ENCODE measurements at regions not wholly inside any gene's neighbourhood (a gene's known extent, or its start where the extent isn't known, plus 50 kb on each side); places are given as distances from the start of the nearest gene placed in this dataset.

DNA sequence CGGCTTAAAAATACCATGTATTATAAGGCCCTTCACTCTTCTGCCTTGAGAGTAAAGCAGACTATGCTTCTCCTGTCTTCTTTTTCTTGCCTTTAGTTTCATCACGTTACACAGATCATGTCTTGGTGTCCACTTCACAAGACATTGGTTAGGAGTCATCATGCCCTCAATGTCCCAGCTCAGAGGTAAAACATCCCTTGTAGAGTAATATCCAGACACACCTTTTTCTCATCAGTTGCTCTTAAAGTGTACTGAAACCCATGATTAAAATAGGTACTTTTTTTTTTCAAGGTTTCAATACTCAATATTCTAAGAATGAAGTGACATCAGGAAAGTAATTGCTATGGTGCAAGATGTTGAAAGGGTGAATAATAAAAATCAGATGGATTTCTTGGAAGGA, 267.8 kb downstream of the PMP22 start:
- Histone ChIP-seq H3K9me2 (ENCODE audit: insufficient read depth, low read length) (no peaks in the 10 kb centered on the region), H3K9me3 (ENCODE audit: low read length) (no peaks in the 10 kb centered on the region), H3K27me3 (ENCODE audit: insufficient read depth, low read depth, low read length) (no peaks in the 10 kb centered on the region), H3K4me3 (ENCODE audit: low read length) (no peak overlapping the region), H3K36me3 (ENCODE audit: insufficient read depth, low read length) (no peaks in the 10 kb centered on the region), H3K79me2 (replicated peaks; ENCODE audit: insufficient read depth, low read length) (no peaks in the 10 kb centered on the region), H3K4me2 (ENCODE audit: low read length) (no peak overlapping the region), H4K20me1 (ENCODE audit: insufficient read depth) (no peaks in the 10 kb centered on the region), H3K27ac (ENCODE audit: low read length) (no peak overlapping the region), H3K9ac (ENCODE audit: low read length) (no peak overlapping the region), H3F3A (ENCODE audit: insufficient read depth, low read length, poor library complexity, severe bottlenecking) (no peaks in the 10 kb centered on the region), H2AFZ (ENCODE audit: low read depth, low read length) (no peak overlapping the region)
- TF ChIP-seq, protein P1, sequence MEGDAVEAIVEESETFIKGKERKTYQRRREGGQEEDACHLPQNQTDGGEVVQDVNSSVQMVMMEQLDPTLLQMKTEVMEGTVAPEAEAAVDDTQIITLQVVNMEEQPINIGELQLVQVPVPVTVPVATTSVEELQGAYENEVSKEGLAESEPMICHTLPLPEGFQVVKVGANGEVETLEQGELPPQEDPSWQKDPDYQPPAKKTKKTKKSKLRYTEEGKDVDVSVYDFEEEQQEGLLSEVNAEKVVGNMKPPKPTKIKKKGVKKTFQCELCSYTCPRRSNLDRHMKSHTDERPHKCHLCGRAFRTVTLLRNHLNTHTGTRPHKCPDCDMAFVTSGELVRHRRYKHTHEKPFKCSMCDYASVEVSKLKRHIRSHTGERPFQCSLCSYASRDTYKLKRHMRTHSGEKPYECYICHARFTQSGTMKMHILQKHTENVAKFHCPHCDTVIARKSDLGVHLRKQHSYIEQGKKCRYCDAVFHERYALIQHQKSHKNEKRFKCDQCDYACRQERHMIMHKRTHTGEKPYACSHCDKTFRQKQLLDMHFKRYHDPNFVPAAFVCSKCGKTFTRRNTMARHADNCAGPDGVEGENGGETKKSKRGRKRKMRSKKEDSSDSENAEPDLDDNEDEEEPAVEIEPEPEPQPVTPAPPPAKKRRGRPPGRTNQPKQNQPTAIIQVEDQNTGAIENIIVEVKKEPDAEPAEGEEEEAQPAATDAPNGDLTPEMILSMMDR (IDR thresholded peaks at IDR 0.05; ENCODE audit: poor library complexity, severe bottlenecking): no peak
- TF ChIP-seq, protein P2, sequence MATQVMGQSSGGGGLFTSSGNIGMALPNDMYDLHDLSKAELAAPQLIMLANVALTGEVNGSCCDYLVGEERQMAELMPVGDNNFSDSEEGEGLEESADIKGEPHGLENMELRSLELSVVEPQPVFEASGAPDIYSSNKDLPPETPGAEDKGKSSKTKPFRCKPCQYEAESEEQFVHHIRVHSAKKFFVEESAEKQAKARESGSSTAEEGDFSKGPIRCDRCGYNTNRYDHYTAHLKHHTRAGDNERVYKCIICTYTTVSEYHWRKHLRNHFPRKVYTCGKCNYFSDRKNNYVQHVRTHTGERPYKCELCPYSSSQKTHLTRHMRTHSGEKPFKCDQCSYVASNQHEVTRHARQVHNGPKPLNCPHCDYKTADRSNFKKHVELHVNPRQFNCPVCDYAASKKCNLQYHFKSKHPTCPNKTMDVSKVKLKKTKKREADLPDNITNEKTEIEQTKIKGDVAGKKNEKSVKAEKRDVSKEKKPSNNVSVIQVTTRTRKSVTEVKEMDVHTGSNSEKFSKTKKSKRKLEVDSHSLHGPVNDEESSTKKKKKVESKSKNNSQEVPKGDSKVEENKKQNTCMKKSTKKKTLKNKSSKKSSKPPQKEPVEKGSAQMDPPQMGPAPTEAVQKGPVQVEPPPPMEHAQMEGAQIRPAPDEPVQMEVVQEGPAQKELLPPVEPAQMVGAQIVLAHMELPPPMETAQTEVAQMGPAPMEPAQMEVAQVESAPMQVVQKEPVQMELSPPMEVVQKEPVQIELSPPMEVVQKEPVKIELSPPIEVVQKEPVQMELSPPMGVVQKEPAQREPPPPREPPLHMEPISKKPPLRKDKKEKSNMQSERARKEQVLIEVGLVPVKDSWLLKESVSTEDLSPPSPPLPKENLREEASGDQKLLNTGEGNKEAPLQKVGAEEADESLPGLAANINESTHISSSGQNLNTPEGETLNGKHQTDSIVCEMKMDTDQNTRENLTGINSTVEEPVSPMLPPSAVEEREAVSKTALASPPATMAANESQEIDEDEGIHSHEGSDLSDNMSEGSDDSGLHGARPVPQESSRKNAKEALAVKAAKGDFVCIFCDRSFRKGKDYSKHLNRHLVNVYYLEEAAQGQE (IDR thresholded peaks at IDR 0.05; ENCODE audit: borderline replicate concordance): no peak
- TF ChIP-seq RAD21 (conservative IDR thresholded peaks at IDR 0.05): no peak
- no peak for TF ChIP-seq MXI1 (conservative IDR thresholded peaks at IDR 0.05; ENCODE audit: poor library complexity, severe bottlenecking)
- TF ChIP-seq EZH2 (IDR thresholded peaks at IDR 0.05; ENCODE audit: borderline replicate concordance, insufficient read depth, low read length, poor library complexity, severe bottlenecking): no peak
- no peak for TF ChIP-seq EP300 (conservative IDR thresholded peaks at IDR 0.05; ENCODE audit: poor library complexity, severe bottlenecking)
- no peak for TF ChIP-seq SMC3 (conservative IDR thresholded peaks at IDR 0.05; ENCODE audit: poor library complexity)
- TF ChIP-seq POLR2AphosphoS5 (IDR thresholded peaks at IDR 0.05): no peak
- TF ChIP-seq TAF1 (IDR thresholded peaks at IDR 0.05; ENCODE audit: low read depth): no peak

DNA sequence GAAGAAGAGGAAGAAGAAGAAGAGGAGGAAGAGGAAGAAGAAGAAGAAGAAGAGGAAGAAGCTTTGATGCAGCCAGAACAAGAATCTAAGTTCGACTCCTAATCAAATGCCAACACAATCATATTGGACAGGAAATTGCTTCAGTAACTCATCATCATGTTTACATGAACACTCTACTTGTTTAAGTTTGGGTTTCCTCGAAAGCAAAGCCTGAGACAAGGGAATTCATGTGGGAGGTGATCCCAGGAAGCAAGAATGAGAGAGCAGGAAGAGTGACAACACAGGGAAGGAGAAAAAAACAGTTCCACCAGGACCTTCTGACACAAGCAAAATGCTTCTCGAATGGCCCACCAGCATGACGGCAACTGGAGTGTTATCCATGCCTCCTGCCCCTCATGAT, 279.0 kb downstream of the PMP22 start:
- Histone ChIP-seq H3K27me3 (ENCODE audit: insufficient read depth, low read depth, low read length) (no peaks in the 10 kb centered on the region), H4K20me1 (ENCODE audit: insufficient read depth) (no peaks in the 10 kb centered on the region), H3K4me2 (ENCODE audit: low read length) (no peak overlapping the region), H3K36me3 (ENCODE audit: insufficient read depth, low read length) (no peaks in the 10 kb centered on the region), H3F3A (ENCODE audit: insufficient read depth, low read length, poor library complexity, severe bottlenecking) (no peaks in the 10 kb centered on the region), H3K79me2 (replicated peaks; ENCODE audit: insufficient read depth, low read length) (no peaks in the 10 kb centered on the region), H2AFZ (ENCODE audit: low read depth, low read length) (no peak overlapping the region), H3K27ac (ENCODE audit: low read length) (no peak overlapping the region), H3K4me3 (ENCODE audit: low read length) (no peak overlapping the region), H3K9ac (ENCODE audit: low read length) (no peak overlapping the region), H3K9me3 (ENCODE audit: low read length) (no peaks in the 10 kb centered on the region), H3K9me2 (ENCODE audit: insufficient read depth, low read length) (no peaks in the 10 kb centered on the region)
- TF ChIP-seq EZH2 (IDR thresholded peaks at IDR 0.05; ENCODE audit: borderline replicate concordance, insufficient read depth, low read length, poor library complexity, severe bottlenecking): no peak
- TF ChIP-seq SMC3 (conservative IDR thresholded peaks at IDR 0.05; ENCODE audit: poor library complexity): no peak
- no peak for TF ChIP-seq RAD21 (conservative IDR thresholded peaks at IDR 0.05)
- no peak for TF ChIP-seq TAF1 (IDR thresholded peaks at IDR 0.05; ENCODE audit: low read depth)
- TF ChIP-seq MXI1 (conservative IDR thresholded peaks at IDR 0.05; ENCODE audit: poor library complexity, severe bottlenecking): no peak
- TF ChIP-seq POLR2AphosphoS5 (IDR thresholded peaks at IDR 0.05): no peak
- no peak for TF ChIP-seq EP300 (conservative IDR thresholded peaks at IDR 0.05; ENCODE audit: poor library complexity, severe bottlenecking)
- TF ChIP-seq, protein P2 (IDR thresholded peaks at IDR 0.05; ENCODE audit: borderline replicate concordance): no peak
- TF ChIP-seq, protein P1 (IDR thresholded peaks at IDR 0.05; ENCODE audit: poor library complexity, severe bottlenecking): no peak

All from neural cell (in vitro differentiated cells).